H1 (cell line): ENCODE measurements at regions not wholly inside any gene's neighbourhood (a gene's known extent, or its start where the extent isn't known, plus 50 kb on each side); places are given as distances from the start of the nearest gene placed in this dataset.

Experiments used
- CTCF ChIA-PET: fragments of 300-600 bp; sonication (Branson Sonifier 250); formaldehyde crosslinking; loops from one replicate; lab custom pipeline; 2021; ENCODE audit not compliant: partially characterized antibody; lab: Charles Lee
- POLR2A ChIA-PET: fragments of 300-600 bp; sonication (Branson Sonifier 250); formaldehyde crosslinking; loops from one replicate; lab custom pipeline; 2021; ENCODE audit warnings: inconsistent platforms; ENCODE audit not compliant: partially characterized antibody; lab: Charles Lee
- DNase-seq, 2 experiments: peaks; one replicate each; pipeline versions ENCODE4 v3.0.0 to v3.0.0-alpha.2; 2010 to 2022; ENCODE audit warnings: low spot score in 2 of 2, low read depth in 1 of 2, mixed read lengths in 1 of 2
- FAIRE-seq: peaks from 2 replicates; lab custom pipeline; 2011; peaks lifted over from hg19 to GRCh38; lab: Jason Lieb, UNC
- H2AFZ ChIP-seq: 2 replicates; pipeline ENCODE4 v1.8.1; 2012; ENCODE audit warnings: low read length, inconsistent platforms
- H2AK5ac ChIP-seq: 2 replicates; pipeline ENCODE4 v1.6.1; 2013; ENCODE audit warnings: low read depth, low read length
- H2BK120ac ChIP-seq: replicated peaks from 2 replicates; pipeline ENCODE3; 2013; ENCODE audit warnings: low read depth, low read length, inconsistent platforms
- H2BK12ac ChIP-seq: 2 replicates; pipeline ENCODE4 v1.6.1; 2013; ENCODE audit warnings: low read depth, low read length
- H2BK15ac ChIP-seq: 2 replicates; pipeline ENCODE4 v1.6.1; 2013; ENCODE audit warnings: low read length
- H2BK20ac ChIP-seq: 2 replicates; pipeline ENCODE4 v1.6.1; 2013; ENCODE audit warnings: low read length
- H2BK5ac ChIP-seq: 2 replicates; pipeline ENCODE4 v1.6.1; 2013; ENCODE audit warnings: low read depth, low read length
- H3K14ac ChIP-seq: 2 replicates; pipeline ENCODE4 v1.6.1; 2013; ENCODE audit warnings: inconsistent platforms; ENCODE audit not compliant: insufficient read length
- H3K18ac ChIP-seq: 2 replicates; pipeline ENCODE4 v1.6.1; 2013; ENCODE audit warnings: low read length; ENCODE audit errors: extremely low read depth
- H3K23ac ChIP-seq: 2 replicates; pipeline ENCODE4 v1.6.1; 2013; ENCODE audit warnings: inconsistent platforms; ENCODE audit not compliant: insufficient read length
- H3K23me2 ChIP-seq: 2 replicates; pipeline ENCODE4 v1.6.1; 2013; ENCODE audit warnings: low read depth, low read length
- H3K27ac ChIP-seq: 2 replicates; pipeline ENCODE4 v1.6.1; 2011; ENCODE audit warnings: low read depth, low read length, inconsistent platforms
- H3K27me3 ChIP-seq, 4 experiments: replicated peaks in 1 of 4; 1 replicate in 1 of 4; 2 replicates in 3 of 4; pipeline versions ENCODE4 v1.6.1 to v1.8.1; 2011 to 2013; ENCODE audit warnings: low read length in 3 of 4, mild to moderate bottlenecking in 3 of 4, inconsistent platforms in 2 of 4, mixed read lengths in 2 of 4, moderate library complexity in 1 of 4; ENCODE audit not compliant: control insufficient read depth in 3 of 4, insufficient read depth in 3 of 4; ENCODE audit errors: extremely low read depth in 1 of 4
- H3K36me3 ChIP-seq, 4 experiments: 2 replicates each; pipeline versions ENCODE4 v1.6.1 to v1.8.1; 2011 to 2013; ENCODE audit warnings: mild to moderate bottlenecking in 4 of 4, low read length in 3 of 4, moderate library complexity in 2 of 4, control low read depth in 1 of 4, inconsistent platforms in 1 of 4; ENCODE audit not compliant: insufficient read depth in 4 of 4, control insufficient read depth in 2 of 4
- H3K4ac ChIP-seq: replicated peaks from 2 replicates; pipeline ENCODE3; 2013; ENCODE audit warnings: low read length, low read depth, mixed read lengths, inconsistent platforms; ENCODE audit not compliant: insufficient read length
- H3K4me1 ChIP-seq, 4 experiments: replicated peaks in 1 of 4; 1 replicate in 1 of 4; 2 replicates in 3 of 4; pipeline versions ENCODE4 v1.6.1 to v1.8.1; 2011 to 2013; ENCODE audit warnings: low read length in 3 of 4, inconsistent platforms in 2 of 4, mixed read lengths in 1 of 4; ENCODE audit not compliant: insufficient read depth in 4 of 4, control insufficient read depth in 3 of 4
- H3K4me2 ChIP-seq, 2 experiments: 2 replicates each; pipeline versions ENCODE4 v1.6.1 to v1.8.1; 2011 to 2013; ENCODE audit warnings: low read depth in 2 of 2, low read length in 2 of 2, control low read depth in 1 of 2, inconsistent platforms in 1 of 2, mild to moderate bottlenecking in 1 of 2; ENCODE audit not compliant: insufficient read depth in 1 of 2
- H3K4me3 ChIP-seq, 4 experiments: fragments of 200-600, 300-600 bp in 1 of 4; sonication (generic), shearing (Covaris generic), sonication (Bioruptor Twin) in 1 of 4; 2 replicates each; pipeline versions ENCODE4 v1.5.1 to v1.8.1; 2011 to 2016; ENCODE audit warnings: low read length in 4 of 4, low read depth in 3 of 4, control low read depth in 2 of 4, inconsistent platforms in 2 of 4, mild to moderate bottlenecking in 2 of 4, mixed read lengths in 1 of 4, moderate library complexity in 1 of 4; ENCODE audit not compliant: insufficient read depth in 2 of 4; ENCODE audit errors: extremely low read depth in 1 of 4
- H3K56ac ChIP-seq: replicated peaks from 2 replicates; pipeline ENCODE3; 2013; ENCODE audit warnings: low read depth, mild to moderate bottlenecking, mixed read lengths, low read length, inconsistent platforms; ENCODE audit not compliant: insufficient read length
- H3K79me1 ChIP-seq: 2 replicates; pipeline ENCODE4 v1.6.1; 2013; ENCODE audit warnings: low read depth, low read length, control low read depth
- H3K79me2 ChIP-seq, 2 experiments: 2 replicates each; pipeline versions ENCODE4 v1.6.1 to v1.8.1; 2012 to 2013; ENCODE audit warnings: low read length in 2 of 2, mild to moderate bottlenecking in 2 of 2, inconsistent platforms in 1 of 2; ENCODE audit not compliant: insufficient read depth in 2 of 2, control insufficient read depth in 1 of 2
- H3K9ac ChIP-seq, 4 experiments: replicated peaks in 1 of 4; 1 replicate in 1 of 4; 2 replicates in 3 of 4; pipeline versions ENCODE4 v1.6.1 to v1.8.1; 2011 to 2013; ENCODE audit warnings: low read depth in 3 of 4, low read length in 3 of 4, control low read depth in 2 of 4, mild to moderate bottlenecking in 2 of 4, moderate library complexity in 2 of 4, inconsistent platforms in 1 of 4; ENCODE audit errors: extremely low read depth in 1 of 4
- H3K9me3 ChIP-seq, 2 experiments: 2 replicates each; pipeline versions ENCODE4 v1.6.1 to v1.8.1; 2012 to 2013; ENCODE audit warnings: mild to moderate bottlenecking in 2 of 2, moderate library complexity in 2 of 2, control low read depth in 1 of 2, inconsistent platforms in 1 of 2, low read depth in 1 of 2, low read length in 1 of 2, mixed read lengths in 1 of 2; ENCODE audit not compliant: insufficient read depth in 2 of 2
- H4K20me1 ChIP-seq, 2 experiments: replicated peaks in 1 of 2; 2 replicates each; pipeline versions ENCODE3 to v1.8.1; 2011 to 2013; ENCODE audit warnings: inconsistent platforms in 2 of 2, low read length in 2 of 2, mild to moderate bottlenecking in 1 of 2; ENCODE audit not compliant: insufficient read depth in 2 of 2, control insufficient read depth in 1 of 2
- H4K5ac ChIP-seq: 2 replicates; pipeline ENCODE4 v1.6.1; 2013; ENCODE audit warnings: low read length, low read depth, mixed read lengths, inconsistent platforms; ENCODE audit not compliant: insufficient read length
- H4K8ac ChIP-seq: 2 replicates; pipeline ENCODE4 v1.8.0; 2013; ENCODE audit warnings: mild to moderate bottlenecking, moderate library complexity, low read length, inconsistent platforms; ENCODE audit not compliant: insufficient read depth; ENCODE audit errors: extremely low read depth
- H4K91ac ChIP-seq: replicated peaks from 2 replicates; pipeline ENCODE3; 2013; ENCODE audit warnings: low read length, mixed read lengths, inconsistent platforms; ENCODE audit not compliant: insufficient read length
- CHD2 ChIP-seq: IDR thresholded peaks from 2 replicates; pipeline ENCODE4 v1.6.1; 2012; ENCODE audit warnings: low read length, improper control_type of control experiment
- EGR1 ChIP-seq: IDR thresholded peaks from 2 replicates; pipeline ENCODE4 v1.6.1; 2011; ENCODE audit warnings: low read depth, low read length, borderline replicate concordance
- JUN ChIP-seq: IDR thresholded peaks from 2 replicates; pipeline ENCODE4 v1.6.1; 2011; ENCODE audit warnings: low read depth, mild to moderate bottlenecking, improper control_type of control experiment, low read length
- JUND ChIP-seq: IDR thresholded peaks from 2 replicates; pipeline ENCODE4 v1.6.1; 2011; ENCODE audit warnings: mild to moderate bottlenecking, improper control_type of control experiment, low read length
- MAX ChIP-seq: IDR thresholded peaks from 2 replicates; pipeline ENCODE4 v1.6.1; 2012; ENCODE audit warnings: inconsistent platforms
- RAD21 ChIP-seq, 2 experiments: IDR thresholded peaks in 1 of 2; conservative IDR thresholded peaks in 1 of 2; 2 replicates each; pipeline ENCODE4 v1.6.1; 2011; ENCODE audit warnings: low read depth in 2 of 2, low read length in 2 of 2, improper control_type of control experiment in 1 of 2, inconsistent platforms in 1 of 2, mild to moderate bottlenecking in 1 of 2, moderate library complexity in 1 of 2
- RFX5 ChIP-seq: IDR thresholded peaks from 2 replicates; pipeline ENCODE4 v1.6.1; 2011; ENCODE audit warnings: low read depth, low read length, improper control_type of control experiment, borderline replicate concordance
- SIRT6 ChIP-seq: IDR thresholded peaks from one replicate; pipeline ENCODE4 v1.7.1; 2012; ENCODE audit warnings: low read length, inconsistent platforms
- SP4 ChIP-seq: IDR thresholded peaks from 2 replicates; pipeline ENCODE4 v1.6.1; 2012; ENCODE audit warnings: low read length, inconsistent platforms
- TAF1 ChIP-seq: IDR thresholded peaks from 2 replicates; pipeline ENCODE4 v1.6.1; 2011; ENCODE audit warnings: mild to moderate bottlenecking, low read depth, low read length
- TCF12 ChIP-seq: IDR thresholded peaks from 2 replicates; pipeline ENCODE4 v1.6.1; 2011; ENCODE audit warnings: low read depth, mild to moderate bottlenecking, low read length
- WGBS, 2 experiments: shearing (Covaris generic) in 1 of 2; methylation state at CpG; one replicate each; pipeline versions ENCODE4 v1.1.6 to v1.1.7; 2013 to 2015; ENCODE audit warnings: low lambda C conversion rate in 2 of 2, mixed read lengths in 2 of 2, inconsistent platforms in 1 of 2, low coverage in 1 of 2, missing lambda C conversion rate in 1 of 2; ENCODE audit not compliant: insufficient replicate concordance in 2 of 2, insufficient coverage in 1 of 2, insufficient read length in 1 of 2; ENCODE audit errors: extremely low coverage in 1 of 2, missing lambda C conversion rate in 1 of 2; 5-methylcytosine and 5-hydroxymethylcytosine counted together

- POLR2A ChIA-PET, result interaction anchor here (0.7 to 1.1 kb wide), 3 partner anchors 9 to 16 kb away, joined by 3 read pairs; no protein-coding TSS in a partner anchor
- Histone ChIP-seq H3K23me2 (no peaks in the 10 kb centered on the region), H3K9me3 (no peaks in the 10 kb centered on the region), H3K27me3 (no peaks in the 10 kb centered on the region), H2BK5ac (no peak overlapping the region), H2BK20ac (no peak overlapping the region), H3K4me3 (no peak overlapping the region), H2BK15ac (no peak overlapping the region), H3K4me1 (peaks cover 0 to 4% (median 0%) of the 10 kb centered on the region in 4 experiments; a peak in 2 of 7 replicates), H3K23ac (no peak overlapping the region), H3K18ac (no peak overlapping the region), H3K36me3 (no peaks in the 10 kb centered on the region), H3K56ac (no peak overlapping the region), H4K20me1 (no peaks in the 10 kb centered on the region), H3K14ac (no peak overlapping the region), H2AFZ (no peak overlapping the region), H4K5ac (no peak overlapping the region), H3K4ac (no peak overlapping the region), H4K8ac (no peak overlapping the region), H3K27ac (no peak overlapping the region), H3K4me2 (no peak overlapping the region), H4K91ac (no peak overlapping the region), H3K9ac (no peak overlapping the region), H2AK5ac (no peak overlapping the region), H2BK12ac (no peak overlapping the region), H3K79me2 (no peaks in the 10 kb centered on the region), H2BK120ac (no peak overlapping the region), H3K79me1 (no peaks in the 10 kb centered on the region)
- DNase-seq (no peak), FAIRE-seq (no peak)
- WGBS, 2 experiments, result 86% methylated on average over 7 of the region's 7 CpGs; no CpG with 5 or more reads in 1 of the 2 experiments
- TF ChIP-seq RFX5 (no peak), TCF12 (no peak), RAD21 (IDR thresholded peaks at IDR 0.05 in 1 of 2, conservative IDR thresholded peaks at IDR 0.05 in 1 of 2; ENCODE audit: low read depth in 2 of 2, low read length in 2 of 2) (no peak), JUN (no peak), SP4 (no peak), TAF1 (no peak), MAX (no peak), SIRT6 (no peak), CHD2 (no peak), EGR1 (no peak), JUND (no peak)
- CTCF ChIA-PET, result interaction anchor here (0.7 to 4.1 kb wide), 10 partner anchors 10 to 257 kb away, joined by 3 to 28 read pairs (median 3); no protein-coding TSS in a partner anchor
These were observed 73.3 kb upstream of the KLF7 start for GRCh38 chr2:207238831-207239701.
